Thyroid gland (tissue), 4 donors: ENCODE measurements at regions not wholly inside any gene's neighbourhood (a gene's known extent, or its start where the extent isn't known, plus 50 kb on each side); places are given as distances from the start of the nearest gene placed in this dataset.

Experiments used
- DNase-seq, 2 donors: peaks; one replicate each; pipeline ENCODE4 v3.0.0-alpha.2; 2019
- H3K27ac ChIP-seq, 3 donors: fragments of 200-600 bp; sonication (generic); 1 replicate in 2 of 3; 2 replicates in 1 of 3; pipeline ENCODE4 v1.5.1; 2016 to 2019; ENCODE audit warnings: mild to moderate bottlenecking in 1 of 3, moderate library complexity in 1 of 3
- H3K27me3 ChIP-seq: fragments of 200-600 bp; sonication (generic); one replicate; pipeline ENCODE4 v1.5.1; 2019
- H3K36me3 ChIP-seq, 2 donors: fragments of 200-600 bp; sonication (generic); one replicate each; pipeline ENCODE4 v1.5.1; 2016 to 2019
- H3K4me1 ChIP-seq, 2 donors: fragments of 200-600 bp; sonication (generic); one replicate each; pipeline ENCODE4 v1.5.1; 2017 to 2019
- H3K4me3 ChIP-seq, 3 donors: fragments of 200-600 bp; sonication (generic); replicated peaks in 1 of 3; 1 replicate in 2 of 3; 2 replicates in 1 of 3; pipeline ENCODE4 v1.5.1; 2016; ENCODE audit warnings: mild to moderate bottlenecking in 1 of 3
- H3K9me3 ChIP-seq: fragments of 200-600 bp; sonication (generic); one replicate; pipeline ENCODE4 v1.5.1; 2017
- CTCF ChIP-seq, 6 experiments: fragments of 200-600 bp in 3 of 6; fragments of 450-650 bp in 3 of 6; sonication (generic) in 3 of 6; IDR thresholded peaks; one replicate each; pipeline ENCODE4 v1.5.1; 2016 to 2019; ENCODE audit warnings: antibody characterized with exemption in 6 of 6, mild to moderate bottlenecking in 2 of 6, inconsistent platforms in 1 of 6, moderate library complexity in 1 of 6
- POLR2A ChIP-seq, 2 donors: fragments of 450-650 bp; IDR thresholded peaks; one replicate each; pipeline ENCODE4 v1.6.1; 2017; ENCODE audit warnings: antibody characterized with exemption in 2 of 2, mild to moderate bottlenecking in 2 of 2, moderate library complexity in 1 of 2
- WGBS, 2 donors: methylation state at CpG; one replicate each; pipeline ENCODE4 v1.1.5; 2017; 5-methylcytosine and 5-hydroxymethylcytosine counted together
- intact Hi-C: fragments of 100-400 bp; cut with DNase I; formaldehyde crosslinking; loops from one replicate; pipeline ENCODE4 v1.15.1; 2023

- Histone ChIP-seq H3K4me3 (no peak overlapping the region), H3K9me3 (no peaks in the 10 kb centered on the region), H3K36me3 (no peaks in the 10 kb centered on the region), H3K4me1 (no peaks in the 10 kb centered on the region), H3K27ac (no peak overlapping the region), H3K27me3 (no peaks in the 10 kb centered on the region)
- WGBS, 2 donors = 57 to 65% methylated on average over 5 of the region's 5 CpGs
- TF ChIP-seq CTCF (IDR thresholded peaks at IDR 0.05) = no peak
- TF ChIP-seq POLR2A (IDR thresholded peaks at IDR 0.05) = no peak
- intact Hi-C loops = no loop called here
- no peak for DNase-seq
Measured at GRCh38 chrX:42143866-42144592, 220.7 kb upstream of the CASK start.

GRCh38 chrX:42140320-42140719, 217.0 kb upstream of the CASK start:
- H3K9me3 ChIP-seq = no peaks in the 10 kb centered on the region
- H3K27ac ChIP-seq = no peak overlapping the region
- intact Hi-C loops = no loop called here
- no peak overlapping the region for H3K4me3 ChIP-seq
- no peak for DNase-seq
- TF ChIP-seq POLR2A (IDR thresholded peaks at IDR 0.05) = no peak
- TF ChIP-seq CTCF (IDR thresholded peaks at IDR 0.05) = no peak
- H3K27me3 ChIP-seq = no peaks in the 10 kb centered on the region
- H3K36me3 ChIP-seq = no peaks in the 10 kb centered on the region
- H3K4me1 ChIP-seq = no peaks in the 10 kb centered on the region

GRCh38 chrX:42135583-42136228, 212.4 kb upstream of the CASK start:
- Histone ChIP-seq H3K9me3 (no peaks in the 10 kb centered on the region), H3K4me3 (no peak overlapping the region), H3K27me3 (no peaks in the 10 kb centered on the region), H3K36me3 (no peaks in the 10 kb centered on the region), H3K27ac (no peak overlapping the region), H3K4me1 (no peaks in the 10 kb centered on the region)
- TF ChIP-seq CTCF (IDR thresholded peaks at IDR 0.05) = no peak
- no peak for TF ChIP-seq POLR2A (IDR thresholded peaks at IDR 0.05)
- intact Hi-C loops = no loop called here
- 93 to 100% methylated on average over 1 of the region's 1 CpG for WGBS, 2 donors
- DNase-seq = no peak

- Histone ChIP-seq H3K27me3 (no peaks in the 10 kb centered on the region), H3K36me3 (no peaks in the 10 kb centered on the region), H3K27ac (no peak overlapping the region), H3K4me1 (no peaks in the 10 kb centered on the region), H3K4me3 (no peak overlapping the region), H3K9me3 (no peaks in the 10 kb centered on the region)
- TF ChIP-seq POLR2A (IDR thresholded peaks at IDR 0.05) (no peak), CTCF (IDR thresholded peaks at IDR 0.05) (no peak)
- DNase-seq = no peak
- intact Hi-C loops = no loop called here
Measured at GRCh38 chrX:42131856-42132255, 208.5 kb upstream of the CASK start.
